ENCODE measurements at regions not wholly inside any gene's neighbourhood (a gene's known extent, or its start where the extent isn't known, plus 50 kb on each side); places are given as distances from the start of the nearest gene placed in this dataset.

GRCh38 chr6:137434640-137435039 lies 59.6 kb downstream of the OLIG3 start:
- DNase-seq: no peak

DNA sequence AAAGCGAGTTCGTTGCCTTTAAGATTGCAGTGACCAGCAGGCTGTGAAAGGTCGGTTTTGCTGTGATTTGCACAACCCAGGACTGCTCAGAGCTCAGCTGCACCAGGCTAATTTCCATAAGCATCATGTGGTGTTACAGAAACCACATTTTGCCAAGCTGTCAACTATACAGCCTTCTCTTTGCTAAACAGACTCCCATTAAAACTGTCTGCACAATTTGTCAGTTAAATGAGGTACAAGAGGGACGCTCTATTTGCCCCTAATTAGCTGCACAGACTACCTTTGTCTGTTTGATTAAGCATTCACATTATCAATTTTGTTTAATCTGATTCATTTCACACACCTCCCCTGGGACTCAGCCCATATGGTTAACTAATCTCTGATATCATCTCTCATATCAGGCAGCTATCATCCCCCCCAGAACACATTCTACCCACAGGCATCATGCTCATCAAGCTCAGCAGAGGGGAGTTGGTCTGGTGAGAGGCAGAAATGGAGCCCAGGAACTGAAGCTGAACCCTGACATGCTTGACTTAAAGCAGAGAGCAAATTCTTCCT lies 62.1 kb downstream of the OLIG3 start:
- no peak for DNase-seq

DNA sequence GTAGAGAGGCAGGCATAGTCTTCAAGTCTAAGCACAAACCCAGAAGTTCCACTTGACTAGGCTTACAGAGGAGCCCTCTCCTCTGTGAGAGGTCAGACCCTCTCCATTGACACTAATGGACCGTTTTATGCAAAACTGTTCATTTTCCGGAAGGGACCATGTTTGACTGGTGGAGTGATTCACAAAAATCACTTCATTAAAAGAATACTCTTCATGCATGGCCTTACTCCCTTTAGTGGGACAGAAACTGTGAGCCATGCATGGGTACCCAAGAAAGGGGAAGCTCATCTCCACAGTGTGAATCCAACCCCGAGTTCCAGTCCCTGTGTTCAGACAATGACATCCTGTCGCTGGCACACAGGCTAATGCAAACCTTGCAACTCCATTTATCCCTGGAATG lies 63.2 kb downstream of the OLIG3 start:
- DNase-seq: no peak

- no peak for DNase-seq
Measured at GRCh38 chr6:137427656-137428290, 66.4 kb downstream of the OLIG3 start.

DNA sequence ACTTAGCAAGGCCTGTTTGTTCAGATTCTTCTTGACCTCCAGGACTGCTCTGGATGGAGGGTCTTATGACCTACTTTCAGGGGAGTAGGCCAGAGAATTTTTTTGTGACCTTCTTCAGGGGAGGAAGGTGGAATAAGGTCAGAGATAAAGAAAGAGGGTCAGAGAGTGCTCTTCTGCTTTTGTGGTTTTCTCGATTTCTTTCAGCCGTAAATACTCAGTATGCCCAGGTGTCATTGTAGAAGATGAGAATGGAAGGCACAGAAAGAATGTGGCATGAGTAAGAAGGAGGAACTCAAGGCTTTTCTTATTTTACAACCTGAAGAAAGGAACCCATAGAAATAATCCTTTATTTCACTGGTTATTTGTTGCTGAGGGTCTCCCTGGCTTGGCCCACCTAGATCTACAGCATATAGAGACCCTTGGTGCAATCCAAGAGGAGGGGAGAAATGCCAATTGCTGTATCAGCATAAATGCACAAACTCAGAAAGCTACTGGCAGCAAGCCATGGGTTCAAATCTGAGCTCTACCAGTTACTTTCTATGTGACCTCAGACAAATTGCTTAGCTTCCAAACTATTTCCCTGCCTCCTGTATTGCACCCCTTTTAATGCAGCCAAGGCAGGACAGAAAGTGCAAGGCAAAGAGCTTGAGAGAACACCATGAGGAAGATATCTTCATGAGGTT lies 68.0 kb downstream of the OLIG3 start:
- no peak for DNase-seq

GRCh38 chr6:137424251-137424650 lies 69.9 kb downstream of the OLIG3 start:
- no peak for DNase-seq

- no peak for DNase-seq
Measured at GRCh38 chr6:137423451-137424168, 70.6 kb downstream of the OLIG3 start.

GRCh38 chr6:137417396-137417795 lies 76.8 kb downstream of the OLIG3 start:
- no peak for DNase-seq

DNA sequence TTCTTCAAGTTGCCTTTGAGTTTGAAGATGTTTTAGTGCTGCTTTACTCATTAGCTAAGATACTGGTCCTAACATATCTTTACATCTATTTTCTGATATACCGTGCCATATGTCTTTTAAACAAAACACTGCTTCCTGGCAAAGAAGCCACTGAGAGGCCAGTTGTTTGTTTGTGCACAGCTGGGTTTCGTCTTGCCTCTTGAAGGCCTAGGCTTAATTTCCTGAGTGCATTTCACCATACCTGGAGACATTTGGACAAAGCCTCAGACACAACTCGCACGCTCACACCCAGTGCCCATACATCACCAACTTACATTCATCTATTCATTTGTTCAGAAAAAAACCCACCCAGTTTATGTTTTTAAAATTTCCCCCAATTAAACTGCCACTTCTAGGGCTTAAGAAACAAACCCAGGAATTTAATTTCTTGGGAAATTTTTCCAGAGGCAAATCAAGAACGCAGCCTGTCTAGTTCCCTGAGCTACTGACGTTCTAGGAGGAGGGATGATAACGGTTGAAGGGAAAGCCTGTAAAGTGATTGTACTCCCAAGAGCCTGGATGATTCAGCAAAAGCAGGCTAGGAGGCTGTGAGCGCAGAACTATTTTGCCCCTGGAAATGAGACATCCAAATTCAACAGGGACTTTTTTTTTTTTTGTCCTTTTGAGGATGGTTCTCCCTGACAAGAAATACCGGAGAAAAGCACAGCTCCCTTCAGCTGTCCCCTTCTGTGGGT lies 77.7 kb downstream of the OLIG3 start:
- DNase-seq: no peak

DNA sequence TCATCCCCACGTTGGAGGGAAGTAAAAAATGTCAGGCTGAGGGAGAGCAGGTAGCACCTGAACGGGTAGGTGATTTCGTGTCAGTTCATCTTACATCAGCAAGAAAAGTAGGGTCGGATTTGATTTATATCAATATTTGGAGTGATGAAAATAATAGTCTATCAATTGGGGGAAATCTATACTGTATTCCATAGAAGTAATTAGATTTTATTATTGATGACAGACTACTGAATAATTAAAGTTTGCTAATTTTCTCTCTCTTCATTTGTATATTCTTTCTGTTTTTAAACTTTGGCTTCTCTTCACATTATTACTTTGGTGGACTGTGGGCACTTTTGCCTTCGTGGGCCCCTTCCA lies 78.4 kb downstream of the OLIG3 start:
- DNase-seq: no peak

DNA sequence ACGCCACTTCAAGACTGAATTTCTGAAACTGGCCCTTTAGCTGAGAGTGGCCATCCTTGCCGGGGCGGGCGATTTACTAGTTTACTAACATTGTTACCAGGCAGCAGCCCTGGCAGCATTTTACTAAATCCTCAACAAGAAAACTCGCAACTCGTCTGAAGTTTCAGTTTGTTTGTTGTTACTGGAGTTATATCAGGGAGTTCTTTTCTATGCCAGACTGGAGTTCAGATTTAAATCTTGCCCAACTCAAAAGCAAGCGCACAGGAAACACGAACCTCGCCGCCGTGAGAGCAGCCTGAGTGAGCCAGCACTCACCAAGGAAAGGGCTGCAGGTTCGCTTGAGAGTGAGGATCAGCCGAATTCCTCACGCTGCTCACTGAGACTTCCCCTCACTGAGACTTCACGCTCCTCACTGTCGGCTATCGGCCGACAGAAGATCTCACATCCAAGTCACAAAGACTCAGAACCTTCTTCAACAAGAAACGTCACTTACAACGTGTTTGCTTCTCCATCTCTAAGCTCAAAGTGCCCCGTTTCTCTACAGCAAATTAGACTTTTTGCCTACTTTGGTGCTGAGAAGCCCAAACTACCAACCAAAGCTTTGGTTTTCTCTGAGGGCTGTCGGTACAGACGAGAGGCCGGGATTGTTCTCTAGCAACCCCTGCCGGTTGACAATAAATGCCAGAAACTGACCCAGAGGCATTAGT lies 78.9 kb downstream of the OLIG3 start:
- DNase-seq: no peak

GRCh38 chr6:137414599-137414998 lies 79.6 kb downstream of the OLIG3 start:
- no peak for DNase-seq

DNA sequence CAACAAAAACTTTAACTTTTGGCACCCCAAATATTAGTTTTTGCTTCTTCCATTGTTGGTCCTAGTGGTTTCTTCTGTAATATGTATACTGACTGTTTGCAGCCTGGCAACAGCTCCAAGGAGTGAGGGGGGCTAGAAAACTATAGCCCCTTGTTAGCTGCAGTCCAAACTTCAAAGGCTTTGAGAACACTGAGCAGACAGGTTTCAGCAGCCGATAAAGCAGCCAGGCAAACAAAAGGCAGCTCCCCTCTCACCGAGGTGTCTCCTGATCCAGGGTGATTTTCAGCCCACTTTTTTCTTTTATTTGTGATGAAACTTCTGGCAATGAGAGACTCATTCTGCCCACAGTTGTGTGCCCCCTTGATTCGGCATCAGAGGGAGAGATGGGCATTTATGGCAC lies 80.7 kb downstream of the OLIG3 start:
- peak; percentile 83 for DNase-seq

GRCh38 chr6:137412562-137412961 lies 81.6 kb downstream of the OLIG3 start:
- no peak for DNase-seq

DNA sequence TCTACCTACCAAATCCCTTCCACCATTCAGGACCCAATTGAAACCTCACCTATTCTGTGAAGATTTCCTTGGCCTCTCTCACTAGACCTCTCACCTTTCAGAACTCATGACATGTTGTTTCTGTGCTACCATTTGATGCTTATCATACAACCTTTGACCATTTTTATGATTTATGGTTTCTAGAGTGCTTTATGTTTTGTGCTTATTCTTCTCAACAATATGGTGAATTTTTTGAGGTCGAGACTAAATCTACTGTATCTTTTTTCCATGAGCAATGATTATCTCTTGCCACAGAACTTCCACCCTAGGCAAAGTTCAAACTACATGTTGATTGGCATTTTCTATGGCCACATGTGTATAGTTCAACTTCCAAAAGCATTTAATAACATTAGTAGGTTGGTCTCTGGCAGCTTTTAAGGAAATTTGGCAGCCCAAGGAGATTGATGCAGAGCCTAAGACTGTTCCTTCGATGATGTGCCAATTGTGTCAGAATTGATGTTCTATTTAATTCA lies 84.9 kb downstream of the OLIG3 start:
- DNase-seq: no peak

DNA sequence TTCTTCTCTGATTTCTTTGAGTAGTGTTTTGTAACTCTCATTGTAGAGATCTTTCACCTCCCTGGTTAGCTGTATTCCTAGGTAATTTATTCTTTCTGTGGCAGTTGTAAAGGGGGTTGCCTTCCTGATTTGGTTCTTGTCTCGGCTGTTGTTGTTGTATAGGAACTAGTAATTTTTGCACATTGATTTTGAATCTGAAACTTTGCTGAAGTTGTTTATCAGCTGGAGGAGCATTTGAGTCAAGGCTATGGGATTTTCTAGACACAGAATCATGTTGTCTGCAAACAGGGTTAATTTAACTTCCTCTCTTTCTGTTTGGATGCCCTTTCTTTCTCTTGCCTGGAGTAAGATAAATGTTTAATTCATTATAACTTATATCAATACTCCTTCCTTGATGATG lies 86.4 kb downstream of the OLIG3 start:
- DNase-seq: no peak

GRCh38 chr6:137405806-137406205 lies 88.4 kb downstream of the OLIG3 start:
- no peak for DNase-seq

- DNase-seq: peak; percentile 37
Measured at GRCh38 chr6:137403855-137404254, 90.3 kb downstream of the OLIG3 start.

- DNase-seq: no peak
Measured at GRCh38 chr6:137403443-137403842, 90.8 kb downstream of the OLIG3 start.

DNA sequence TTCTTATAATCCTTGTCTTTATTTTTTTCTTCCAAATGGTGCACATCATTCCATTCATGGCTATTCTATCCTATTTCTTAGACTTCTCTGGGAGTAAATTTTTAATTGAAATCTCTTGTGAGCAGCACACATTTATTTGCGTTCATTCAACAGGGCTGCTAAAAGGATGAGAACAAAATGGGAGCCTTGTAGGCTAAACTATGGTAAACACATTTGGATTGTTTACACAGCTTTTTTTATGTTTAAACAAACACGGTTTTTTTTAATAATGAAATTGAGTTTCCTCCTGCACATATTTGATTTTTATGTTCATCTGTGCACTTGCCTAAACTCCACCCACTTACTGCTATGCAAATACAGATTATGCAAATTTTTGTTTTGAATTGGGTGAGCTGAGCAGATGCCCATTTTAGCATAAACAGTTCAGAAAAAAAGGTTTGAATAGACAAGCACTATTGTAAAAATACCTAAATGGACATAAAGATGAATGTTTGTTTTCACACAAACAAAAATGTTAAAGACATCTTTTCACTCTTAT lies 92.0 kb downstream of the OLIG3 start:
- DNase-seq: peak; percentile 78

DNA sequence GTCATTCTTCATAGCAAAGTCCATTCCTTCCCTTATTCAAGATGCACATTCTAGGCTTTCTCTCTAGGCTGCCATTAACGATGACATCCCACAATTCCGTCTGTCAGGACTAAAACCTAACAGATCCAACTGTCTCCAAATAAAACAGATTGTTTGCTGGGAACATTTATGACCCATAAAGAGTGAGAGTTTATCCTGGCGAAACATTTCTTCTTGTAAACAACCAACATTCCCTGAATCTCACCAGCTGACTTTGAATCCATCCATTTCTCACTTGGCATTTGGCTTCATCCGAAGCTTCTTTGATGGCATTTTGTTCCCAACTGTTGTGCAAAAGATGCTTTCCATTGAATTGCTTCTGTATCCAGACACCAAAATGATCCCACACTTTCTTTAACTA lies 93.1 kb downstream of the OLIG3 start:
- no peak for DNase-seq

DNA sequence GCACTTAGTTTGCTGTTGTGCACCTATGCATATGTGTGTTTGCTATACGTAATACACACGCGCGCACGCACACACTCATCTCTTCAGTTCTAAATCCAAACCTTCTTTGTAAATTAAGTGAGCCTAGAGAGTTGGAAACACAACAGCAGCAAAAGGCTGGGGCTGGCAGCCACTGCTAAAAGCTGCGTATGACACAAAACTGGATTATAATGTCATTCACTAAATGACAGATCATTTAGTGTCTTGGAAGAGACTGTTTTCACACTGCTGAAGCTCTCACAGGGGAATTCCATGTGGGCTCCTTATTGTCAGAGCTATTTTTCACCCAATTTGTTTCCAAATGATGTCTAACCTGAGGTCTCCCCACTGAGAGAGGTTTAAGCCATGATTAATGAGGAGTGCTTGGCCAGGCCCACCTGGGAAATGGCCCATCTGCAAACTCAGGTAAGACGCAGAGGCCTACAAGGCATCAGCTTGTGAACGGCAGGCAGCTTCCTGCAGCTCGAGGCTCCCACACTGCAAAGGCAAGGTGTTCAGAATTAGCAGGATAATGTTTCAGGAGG lies 94.2 kb downstream of the OLIG3 start:
- no peak for DNase-seq

Measured in NCI-H1105 treated with DMSO at 0.1 percent for 48 hours (cell line).